GM13976 (cell line): ENCODE measurements at regions not wholly inside any gene's neighbourhood (a gene's known extent, or its start where the extent isn't known, plus 50 kb on each side); places are given as distances from the start of the nearest gene placed in this dataset.

Source experiments
- DNase-seq: peaks from one replicate; pipeline ENCODE4 v3.0.0; 2012; ENCODE audit warnings: low spot score
- CTCF ChIP-seq: IDR thresholded peaks from 2 replicates; pipeline ENCODE4 v1.5.1; 2012; ENCODE audit warnings: borderline replicate concordance, mild to moderate bottlenecking; ENCODE audit not compliant: insufficient read depth; ENCODE audit errors: extremely low read depth, missing control alignments, control extremely low read depth
- in situ Hi-C: fragments of 300-500 bp; cut with MboI; formaldehyde crosslinking; loops from one replicate; pipeline ENCODE4 v1.12.0; 2022; ENCODE audit warnings: low sequenced_read_pairs, mixed read lengths, inconsistent platforms; ENCODE audit not compliant: unreplicated experiment

DNA sequence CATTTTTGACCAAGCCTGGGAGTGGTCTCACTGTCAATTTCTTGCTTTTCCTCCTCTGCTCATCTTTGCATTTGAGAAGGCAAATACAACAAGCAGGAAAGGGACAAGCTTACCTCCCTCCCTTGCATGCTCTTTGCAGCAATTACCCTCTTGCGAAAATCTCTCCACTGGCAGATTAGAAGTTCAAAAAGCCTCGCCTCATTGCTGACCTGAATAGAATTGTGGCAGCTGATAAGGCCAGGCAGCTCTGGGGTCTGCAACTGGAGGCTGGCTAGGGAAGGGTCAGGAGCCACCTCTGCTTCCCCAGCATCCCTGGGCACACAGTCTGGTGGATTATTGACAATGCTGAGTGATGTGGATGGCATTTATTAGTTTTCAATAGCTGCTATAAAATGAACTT is 362.3 kb upstream of the KIF2A start:
- no peak for DNase-seq
- in situ Hi-C loops: no loop called here
- TF ChIP-seq CTCF: no peak

DNA sequence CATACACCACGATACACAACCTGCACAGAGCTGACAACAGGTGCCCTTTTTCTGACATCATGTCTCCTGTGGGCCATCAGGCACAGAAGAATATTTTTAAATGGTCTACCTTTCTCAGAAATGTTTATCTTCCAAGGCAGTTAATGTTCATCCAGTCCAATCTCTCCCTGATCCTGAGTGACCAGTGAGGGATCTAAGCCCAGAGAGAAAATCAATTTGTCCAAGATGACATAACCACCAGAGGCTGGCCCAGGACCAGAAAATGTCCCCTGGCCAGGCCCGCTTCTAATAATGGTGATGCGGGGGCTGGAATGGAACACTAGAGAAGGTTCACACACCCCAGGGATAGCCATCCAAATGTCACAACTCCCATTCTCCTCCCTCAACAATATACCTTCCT is 357.9 kb upstream of the KIF2A start:
- in situ Hi-C loops: no loop called here
- no peak for DNase-seq
- no peak for TF ChIP-seq CTCF

DNA sequence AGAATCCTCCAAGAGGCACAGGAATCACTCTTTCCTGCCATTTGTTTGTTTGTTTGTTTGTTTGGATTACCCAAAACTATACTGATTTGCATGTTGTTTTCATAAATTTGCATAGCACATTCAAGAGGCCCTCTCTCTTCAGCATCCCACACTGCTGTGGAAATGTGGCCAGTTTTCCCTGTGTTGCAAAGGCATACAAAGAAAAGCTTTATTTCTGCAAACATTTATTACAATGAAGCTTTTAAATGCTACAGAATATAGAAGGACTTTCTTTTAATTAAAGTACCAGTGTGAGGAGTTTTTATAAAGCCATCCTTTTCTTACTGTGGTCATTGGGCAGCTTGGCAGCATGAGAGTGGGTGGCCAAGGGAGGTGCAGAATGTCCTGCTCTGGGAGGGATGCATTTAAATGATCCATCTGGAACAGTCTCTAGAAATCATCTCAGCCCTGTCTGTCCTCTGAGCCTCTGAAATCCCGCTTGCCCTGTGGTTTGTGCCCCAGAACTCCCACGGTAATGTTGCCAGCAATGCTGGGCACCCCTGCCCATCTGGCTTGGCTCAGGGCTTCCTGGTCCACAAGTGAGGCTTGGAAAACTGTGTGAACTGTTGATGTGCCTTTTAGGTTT is 356.8 kb upstream of the KIF2A start:
- in situ Hi-C loops: no loop called here
- TF ChIP-seq CTCF: no peak
- no peak for DNase-seq

DNA sequence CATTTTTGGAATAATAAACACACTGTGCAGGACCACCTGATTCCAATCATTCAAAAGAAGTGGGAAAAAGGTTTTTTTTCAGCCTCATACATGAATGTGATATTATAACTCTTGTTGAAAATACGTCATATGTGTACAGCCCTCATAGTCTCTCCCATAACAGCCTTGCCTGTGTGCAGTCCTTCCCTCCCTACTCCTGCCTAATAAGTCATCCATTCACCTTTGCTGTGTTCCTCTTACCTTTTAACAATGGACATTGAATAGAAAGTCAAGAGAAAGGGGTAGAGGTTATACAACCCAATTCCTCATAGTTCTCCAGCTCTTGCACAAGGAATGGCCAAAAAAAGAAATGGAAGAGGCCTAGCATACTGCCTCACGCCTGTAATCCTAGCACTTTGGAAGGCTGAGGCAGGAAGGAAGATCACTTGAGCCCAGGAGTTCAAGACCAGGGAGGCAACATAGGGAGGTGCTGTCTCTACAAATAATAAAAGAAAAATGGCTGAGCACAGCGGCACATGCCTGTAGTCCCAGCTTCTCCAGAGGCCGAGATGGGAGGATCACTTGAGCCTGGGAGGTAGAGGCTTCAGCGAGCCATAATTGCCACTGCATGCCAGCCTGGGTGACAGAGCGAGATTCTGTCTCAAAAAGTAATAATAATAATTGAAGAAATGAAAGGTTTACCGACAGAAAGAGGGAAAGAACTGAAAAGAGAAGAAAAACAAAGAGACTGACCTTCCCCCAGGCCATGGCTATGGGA is 356.1 kb upstream of the KIF2A start:
- DNase-seq: no peak
- no peak for TF ChIP-seq CTCF
- in situ Hi-C loops: no loop called here

DNA sequence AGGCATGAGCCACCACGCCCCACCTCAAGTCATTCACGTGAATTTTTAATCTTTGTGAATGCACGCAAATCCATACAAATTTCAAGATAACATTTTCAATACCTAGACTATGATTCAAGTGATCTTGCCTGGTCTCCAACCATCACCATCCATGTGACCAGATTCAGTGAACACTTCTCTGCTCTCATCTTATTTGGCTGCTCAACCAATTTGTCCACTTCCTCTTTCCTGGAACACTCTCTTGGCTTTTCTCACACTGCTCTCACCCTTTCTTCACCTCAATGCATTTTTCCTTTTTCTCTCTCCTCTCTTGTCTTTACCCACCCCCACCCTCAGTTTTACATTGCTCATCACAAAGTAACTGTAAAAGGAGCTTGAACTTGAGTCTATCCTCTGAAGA is 354.7 kb upstream of the KIF2A start:
- no peak for TF ChIP-seq CTCF
- DNase-seq: no peak
- in situ Hi-C loops: no loop called here

DNA sequence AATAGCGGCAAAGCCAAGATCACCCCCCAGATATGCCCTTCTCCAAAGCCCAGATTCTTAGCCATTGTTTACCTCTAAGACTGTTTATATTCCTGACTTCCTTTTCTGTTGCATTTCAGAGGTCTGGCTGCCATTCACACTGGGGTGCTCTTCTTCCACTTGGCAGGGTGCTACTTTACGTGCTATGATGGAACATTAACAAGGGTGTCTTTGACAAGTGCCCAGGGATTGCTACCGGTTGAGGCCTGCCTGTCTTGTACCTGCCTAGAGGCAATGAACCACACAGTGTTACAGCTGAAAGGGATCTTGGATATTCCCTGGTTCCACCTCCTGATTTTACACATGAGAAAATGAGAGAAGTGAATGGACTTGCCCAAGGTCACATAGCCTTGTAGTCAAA is 352.1 kb upstream of the KIF2A start:
- in situ Hi-C loops: no loop called here
- no peak for DNase-seq
- no peak for TF ChIP-seq CTCF
